H9 (cell line): ENCODE measurements at regions not wholly inside any gene's neighbourhood (a gene's known extent, or its start where the extent isn't known, plus 50 kb on each side); places are given as distances from the start of the nearest gene placed in this dataset.

Experiments
- DNase-seq: peaks from one replicate; pipeline ENCODE4 v3.0.0-alpha.2; 2017
- H2AFZ ChIP-seq: one replicate; pipeline ENCODE4 v1.6.1; 2013; ENCODE audit warnings: mild to moderate bottlenecking, low read length, control low read depth, moderate library complexity
- H2AK5ac ChIP-seq: 2 replicates; pipeline ENCODE4 v1.6.1; 2013; ENCODE audit warnings: low read length, control low read depth, mixed read lengths; ENCODE audit not compliant: insufficient read length
- H2BK120ac ChIP-seq: one replicate; pipeline ENCODE4 v1.6.1; 2013; ENCODE audit warnings: low read depth, mild to moderate bottlenecking, low read length, control low read depth, inconsistent platforms; ENCODE audit not compliant: poor library complexity, severe bottlenecking
- H2BK12ac ChIP-seq: 2 replicates; pipeline ENCODE4 v1.6.1; 2013; ENCODE audit warnings: low read length, control low read depth, mixed read lengths, low read depth; ENCODE audit not compliant: insufficient read length
- H2BK15ac ChIP-seq: 2 replicates; pipeline ENCODE4 v1.6.1; 2013; ENCODE audit warnings: low read depth, low read length, control low read depth
- H2BK20ac ChIP-seq: one replicate; pipeline ENCODE4 v1.6.1; 2013; ENCODE audit warnings: low read depth, mild to moderate bottlenecking, low read length, control low read depth, inconsistent platforms; ENCODE audit not compliant: poor library complexity, severe bottlenecking
- H2BK5ac ChIP-seq: 2 replicates; pipeline ENCODE4 v1.6.1; 2013; ENCODE audit warnings: low read length, control low read depth, mixed read lengths; ENCODE audit not compliant: insufficient read length
- H3K14ac ChIP-seq: 2 replicates; pipeline ENCODE4 v1.6.1; 2013; ENCODE audit warnings: low read length, control low read depth; ENCODE audit not compliant: insufficient read depth
- H3K18ac ChIP-seq: 2 replicates; pipeline ENCODE4 v1.6.1; 2013; ENCODE audit warnings: low read depth, mild to moderate bottlenecking, mixed read lengths, low read length, control low read depth; ENCODE audit not compliant: insufficient read length
- H3K23ac ChIP-seq: 2 replicates; pipeline ENCODE4 v1.6.1; 2013; ENCODE audit warnings: low read length, control low read depth, mixed read lengths, low read depth; ENCODE audit not compliant: insufficient read length
- H3K23me2 ChIP-seq: 2 replicates; pipeline ENCODE4 v1.6.1; 2013; ENCODE audit warnings: low read depth, mild to moderate bottlenecking, mixed read lengths, low read length, control low read depth; ENCODE audit not compliant: insufficient read length, poor library complexity, severe bottlenecking
- H3K27ac ChIP-seq: 2 replicates; pipeline ENCODE4 v1.5.1; 2013; ENCODE audit warnings: low read length, control low read depth, mixed read lengths, low read depth; ENCODE audit not compliant: insufficient read length
- H3K27me3 ChIP-seq: 2 replicates; pipeline ENCODE4 v1.6.1; 2013; ENCODE audit warnings: low read length, control low read depth, inconsistent platforms; ENCODE audit not compliant: insufficient read depth
- H3K4ac ChIP-seq: 2 replicates; pipeline ENCODE4 v1.6.1; 2013; ENCODE audit warnings: low read depth, mild to moderate bottlenecking, control low read depth, inconsistent platforms, low read length, moderate library complexity
- H3K4me1 ChIP-seq: 2 replicates; pipeline ENCODE4 v1.6.1; 2013; ENCODE audit warnings: low read length, control low read depth, inconsistent platforms; ENCODE audit not compliant: insufficient read depth
- H3K4me2 ChIP-seq: 2 replicates; pipeline ENCODE4 v1.6.1; 2013; ENCODE audit warnings: low read length, control low read depth, mixed read lengths; ENCODE audit not compliant: insufficient read length, insufficient read depth
- H3K56ac ChIP-seq: 2 replicates; pipeline ENCODE4 v1.6.1; 2013; ENCODE audit warnings: low read depth, mild to moderate bottlenecking, mixed read lengths, low read length, control low read depth; ENCODE audit not compliant: insufficient read length
- H3K79me1 ChIP-seq: 2 replicates; pipeline ENCODE4 v1.6.1; 2013; ENCODE audit warnings: low read depth, mild to moderate bottlenecking, moderate library complexity, low read length, control low read depth, inconsistent platforms; ENCODE audit not compliant: insufficient read depth, poor library complexity, severe bottlenecking
- H3K79me2 ChIP-seq: 2 replicates; pipeline ENCODE4 v1.6.1; 2013; ENCODE audit warnings: low read length, control low read depth, inconsistent platforms; ENCODE audit not compliant: insufficient read depth
- H3K9ac ChIP-seq: 2 replicates; pipeline ENCODE4 v1.6.1; 2013; ENCODE audit warnings: low read length, control low read depth, mixed read lengths; ENCODE audit not compliant: insufficient read length; ENCODE audit errors: extremely low read depth
- H3K9me3 ChIP-seq: one replicate; pipeline ENCODE4 v1.6.1; 2013; ENCODE audit warnings: low read depth, low read length, inconsistent platforms; ENCODE audit not compliant: control insufficient read depth
- H3T11ph ChIP-seq: one replicate; pipeline ENCODE4 v1.6.1; 2013; ENCODE audit warnings: mild to moderate bottlenecking, low read length, control low read depth, inconsistent platforms
- H4K20me1 ChIP-seq: one replicate; pipeline ENCODE4 v1.6.1; 2013; ENCODE audit not compliant: control insufficient read depth, insufficient read length, insufficient read depth
- H4K5ac ChIP-seq: 2 replicates; pipeline ENCODE4 v1.6.1; 2013; ENCODE audit warnings: low read depth, mild to moderate bottlenecking, mixed read lengths, low read length, control low read depth; ENCODE audit not compliant: insufficient read length
- H4K8ac ChIP-seq: replicated peaks from 2 replicates; pipeline ENCODE4 v1.6.1; 2013; ENCODE audit warnings: low read length, control low read depth, mixed read lengths, low read depth; ENCODE audit not compliant: insufficient read length
- H4K91ac ChIP-seq: 2 replicates; pipeline ENCODE4 v1.6.1; 2013; ENCODE audit warnings: low read depth, mild to moderate bottlenecking, moderate library complexity, mixed read lengths, low read length, control low read depth; ENCODE audit not compliant: insufficient read length
- H3K27ac Mint-ChIP-seq, 3 experiments: 2 replicates in 2 of 3; 3 replicates in 1 of 3; pipeline ENCODE4 v1.8.0; 2020 to 2021; ENCODE audit warnings: mixed read lengths in 3 of 3, mild to moderate bottlenecking in 1 of 3, moderate library complexity in 1 of 3
- H3K27me3 Mint-ChIP-seq: 2 replicates; pipeline ENCODE4 v1.8.0; 2021; ENCODE audit warnings: low read depth, mild to moderate bottlenecking, moderate library complexity, mixed read lengths
- H3K36me3 Mint-ChIP-seq, 3 experiments: 2 replicates in 2 of 3; 3 replicates in 1 of 3; pipeline ENCODE4 v1.8.0; 2020 to 2021; ENCODE audit warnings: low read depth in 3 of 3, mixed read lengths in 3 of 3; ENCODE audit not compliant: insufficient read depth in 1 of 3
- H3K4me1 Mint-ChIP-seq, 2 experiments: 2 replicates each; pipeline ENCODE4 v1.8.0; 2020; ENCODE audit warnings: mixed read lengths in 2 of 2
- H3K4me3 Mint-ChIP-seq, 2 experiments: 2 replicates in 1 of 2; 3 replicates in 1 of 2; pipeline ENCODE4 v1.8.0; 2020 to 2021; ENCODE audit warnings: mild to moderate bottlenecking in 2 of 2, mixed read lengths in 2 of 2, moderate library complexity in 1 of 2
- H3K9me3 Mint-ChIP-seq, 2 experiments: 2 replicates in 1 of 2; 3 replicates in 1 of 2; pipeline ENCODE4 v1.8.0; 2020; ENCODE audit warnings: mild to moderate bottlenecking in 2 of 2, mixed read lengths in 2 of 2, moderate library complexity in 1 of 2
- WGBS: extraction: QIAGEN DNeasy Blood & Tissue Kit; methylation state at CpG from one replicate; pipeline ENCODE4 v1.1.7; 2013; ENCODE audit warnings: missing lambda C conversion rate, low lambda C conversion rate, mixed read lengths; ENCODE audit not compliant: insufficient read length; ENCODE audit errors: extremely low coverage; 5-methylcytosine and 5-hydroxymethylcytosine counted together
- TF ChIP-seq, protein P1 (sequence below): fragments of 200-600 bp; sonication (generic); conservative IDR thresholded peaks from 3 replicates; pipeline ENCODE4 v1.8.0; 2021; ENCODE audit warnings: antibody characterized with exemption, mild to moderate bottlenecking

DNA sequence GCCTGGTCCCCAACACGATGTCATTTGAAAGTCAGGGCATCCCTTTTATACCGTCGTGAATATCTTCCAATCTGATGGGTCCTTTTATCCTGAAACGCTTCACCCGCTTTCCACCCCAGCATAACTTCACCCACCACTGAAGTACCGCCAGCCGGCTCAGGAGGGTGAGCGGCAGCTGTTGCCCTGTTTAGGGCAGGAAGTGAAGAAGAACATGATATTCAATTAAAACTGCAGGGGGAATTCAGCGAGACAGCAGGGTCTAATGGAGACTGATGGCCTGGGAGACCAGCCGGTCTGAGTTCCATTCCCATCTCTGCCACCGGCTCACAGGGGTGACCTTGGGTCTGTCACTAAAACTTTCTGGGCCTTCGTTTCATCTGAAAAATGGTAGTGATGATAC lies 68.2 kb upstream of the EGFLAM start:
- Histone ChIP-seq H4K5ac (no peak overlapping the region), H2BK120ac (no peak overlapping the region)
- no CpG with 5 or more reads among the region's 12 CpGs for WGBS

More for the DNA sequence above, 68.2 kb upstream of the EGFLAM start:
- Histone ChIP-seq H3K14ac (no peak overlapping the region), H3K4me2 (no peak overlapping the region), H2BK15ac (no peak overlapping the region; the same call in 1 of the 2 replicates), H3K9me3 (no peaks in the 10 kb centered on the region), H2AFZ (no peak overlapping the region), H2BK12ac (no peak overlapping the region), H3K56ac (no peak overlapping the region), H3K18ac (no peak overlapping the region), H4K91ac (no peak overlapping the region), H3K27me3 (no peaks in the 10 kb centered on the region), H4K8ac (no peak overlapping the region), H3K4ac (no peak overlapping the region), H3T11ph (no peak overlapping the region), H2BK20ac (no peak overlapping the region), H4K20me1 (no peaks in the 10 kb centered on the region), H2AK5ac (no peak overlapping the region), H2BK5ac (no peak overlapping the region), H3K4me1 (no peaks in the 10 kb centered on the region), H3K23ac (no peak overlapping the region), H3K79me2 (no peaks in the 10 kb centered on the region), H3K79me1 (no peaks in the 10 kb centered on the region), H3K23me2 (no peaks in the 10 kb centered on the region), H3K9ac (no peak overlapping the region), H3K27ac (no peak overlapping the region)
- Mint-ChIP-seq H3K9me3 (peaks cover 0 to 3% of the 10 kb centered on the region in 2 experiments; a peak in 2 of 5 replicates), H3K4me1 (peaks cover 3 to 4% of the 10 kb centered on the region in 2 experiments; a peak in 3 of 4 replicates), H3K27me3 (peaks cover 4% of the 10 kb centered on the region), H3K4me3 (no peak overlapping the region), H3K36me3 (peaks cover 0 to 4% (median 2%) of the 10 kb centered on the region in 3 experiments; a peak in 2 of 7 replicates), H3K27ac (no peak overlapping the region)
- DNase-seq = no peak
- TF ChIP-seq, protein P1, sequence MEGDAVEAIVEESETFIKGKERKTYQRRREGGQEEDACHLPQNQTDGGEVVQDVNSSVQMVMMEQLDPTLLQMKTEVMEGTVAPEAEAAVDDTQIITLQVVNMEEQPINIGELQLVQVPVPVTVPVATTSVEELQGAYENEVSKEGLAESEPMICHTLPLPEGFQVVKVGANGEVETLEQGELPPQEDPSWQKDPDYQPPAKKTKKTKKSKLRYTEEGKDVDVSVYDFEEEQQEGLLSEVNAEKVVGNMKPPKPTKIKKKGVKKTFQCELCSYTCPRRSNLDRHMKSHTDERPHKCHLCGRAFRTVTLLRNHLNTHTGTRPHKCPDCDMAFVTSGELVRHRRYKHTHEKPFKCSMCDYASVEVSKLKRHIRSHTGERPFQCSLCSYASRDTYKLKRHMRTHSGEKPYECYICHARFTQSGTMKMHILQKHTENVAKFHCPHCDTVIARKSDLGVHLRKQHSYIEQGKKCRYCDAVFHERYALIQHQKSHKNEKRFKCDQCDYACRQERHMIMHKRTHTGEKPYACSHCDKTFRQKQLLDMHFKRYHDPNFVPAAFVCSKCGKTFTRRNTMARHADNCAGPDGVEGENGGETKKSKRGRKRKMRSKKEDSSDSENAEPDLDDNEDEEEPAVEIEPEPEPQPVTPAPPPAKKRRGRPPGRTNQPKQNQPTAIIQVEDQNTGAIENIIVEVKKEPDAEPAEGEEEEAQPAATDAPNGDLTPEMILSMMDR = no peak
